GM12878 (cell line): ENCODE measurements at regions not wholly inside any gene's neighbourhood (a gene's known extent, or its start where the extent isn't known, plus 50 kb on each side); places are given as distances from the start of the nearest gene placed in this dataset.

Source experiments
- ATAC-seq: fragments of 200-7000 bp; cut with Tn5 transposase; 3 replicates; pipeline ENCODE4 v1.9.1; 2020; ENCODE audit warnings: mild to moderate bottlenecking, moderate library complexity
- BruUV-seq: library from RNA; stranded (reverse); fragments of 400-500 nt; replicated peaks from 2 replicates; lab custom pipeline; 2021; lab: Mats Ljungman, UMichigan
- CTCF ChIA-PET: fragments of 300-600 bp; sonication (Branson Sonifier 250); formaldehyde crosslinking; extraction: SDS; loops from one replicate; lab custom pipeline; 2021; ENCODE audit warnings: inconsistent platforms; lab: Yijun Ruan, JAX
- POLR2A ChIA-PET: fragments of 350-600 bp; formaldehyde crosslinking; extraction: SDS; loops from one replicate; lab custom pipeline; 2021; ENCODE audit warnings: inconsistent platforms; lab: Charles Lee
- RAD21 ChIA-PET: fragments of 300-600 bp; sonication (Branson Sonifier 250); formaldehyde crosslinking; loops from one replicate; lab custom pipeline; 2023; ENCODE audit warnings: antibody characterized with exemption; ENCODE audit not compliant: unreplicated experiment; lab: Charles Lee
- SMC1A ChIA-PET: fragments of 300-600 bp; sonication (Branson Sonifier 250); formaldehyde crosslinking; loops from one replicate; lab custom pipeline; 2023; ENCODE audit not compliant: unreplicated experiment, uncharacterized antibody; lab: Charles Lee
- DNase-seq: peaks from one replicate; pipeline ENCODE4 v3.0.0-alpha.2; 2011; ENCODE audit warnings: low read depth, low spot score
- FAIRE-seq: peaks from 3 replicates; lab custom pipeline; 2011; peaks lifted over from hg19 to GRCh38; lab: Jason Lieb, UNC
- H2AFZ ChIP-seq: 2 replicates; pipeline ENCODE4 v1.6.0; 2011; ENCODE audit warnings: low read depth, low read length, control low read depth; ENCODE audit not compliant: control insufficient read depth
- H3K27ac ChIP-seq: 2 replicates; pipeline ENCODE4 v1.5.1; 2011; ENCODE audit warnings: control low read depth; ENCODE audit not compliant: control insufficient read depth, insufficient read depth
- H3K27me3 ChIP-seq, 2 experiments: replicated peaks in 1 of 2; 2 replicates each; pipeline versions ENCODE4 v1.6.0 to v1.6.1; 2011; ENCODE audit warnings: low read length in 1 of 2; ENCODE audit not compliant: control insufficient read depth in 2 of 2, insufficient read depth in 2 of 2
- H3K36me3 ChIP-seq, 2 experiments: 2 replicates each; pipeline ENCODE4 v1.5.1; 2011; ENCODE audit warnings: low read length in 1 of 2; ENCODE audit not compliant: control insufficient read depth in 2 of 2, insufficient read depth in 2 of 2
- H3K4me1 ChIP-seq: 2 replicates; pipeline ENCODE4 v1.6.1; 2011; ENCODE audit warnings: mild to moderate bottlenecking, low read length, moderate library complexity, mixed read lengths; ENCODE audit not compliant: control insufficient read depth, insufficient read depth
- H3K4me2 ChIP-seq: 2 replicates; pipeline ENCODE4 v1.6.0; 2011; ENCODE audit warnings: control low read depth; ENCODE audit not compliant: control insufficient read depth, insufficient read depth
- H3K4me3 ChIP-seq: fragments of 200-600 bp; sonication (generic); 2 replicates; pipeline ENCODE4 v1.5.1; 2016
- H3K79me2 ChIP-seq: 2 replicates; pipeline ENCODE4 v1.6.0; 2011; ENCODE audit warnings: low read length; ENCODE audit not compliant: control insufficient read depth, insufficient read depth
- H3K9ac ChIP-seq: 2 replicates; pipeline ENCODE4 v1.8.0; 2011; ENCODE audit warnings: low read length, control low read depth, mixed read lengths; ENCODE audit not compliant: control insufficient read depth, insufficient read depth
- H3K9me3 ChIP-seq: replicated peaks from 3 replicates; pipeline ENCODE4 v1.5.1; 2011; ENCODE audit warnings: mild to moderate bottlenecking, low read length; ENCODE audit not compliant: control insufficient read depth, insufficient read depth
- H4K20me1 ChIP-seq: 2 replicates; pipeline ENCODE4 v1.6.0; 2011; ENCODE audit not compliant: control insufficient read depth, insufficient read depth
- BHLHE40 ChIP-seq, 2 experiments: fragments of 450-650 bp in 1 of 2; IDR thresholded peaks; 2 replicates each; pipeline ENCODE4 v1.6.1; 2011 to 2017; ENCODE audit warnings: low read depth in 2 of 2, borderline replicate concordance in 1 of 2, improper control_type of control experiment in 1 of 2, low read length in 1 of 2, mild to moderate bottlenecking in 1 of 2
- CBX5 ChIP-seq: sonication (generic); IDR thresholded peaks from 2 replicates; pipeline ENCODE4 v1.6.1; 2016; ENCODE audit warnings: low read depth, moderate library complexity, mild to moderate bottlenecking, inconsistent platforms
- ETV6 ChIP-seq, 2 experiments: fragments of 450-650 bp in 1 of 2; IDR thresholded peaks in 1 of 2; conservative IDR thresholded peaks in 1 of 2; 2 replicates each; pipeline ENCODE4 v1.6.1; 2014; ENCODE audit warnings: antibody characterized with exemption in 1 of 2, borderline replicate concordance in 1 of 2, low read depth in 1 of 2, mild to moderate bottlenecking in 1 of 2, moderate library complexity in 1 of 2
- EZH2 ChIP-seq: IDR thresholded peaks from 2 replicates; pipeline ENCODE4 v1.6.1; 2012; ENCODE audit warnings: low read depth, mild to moderate bottlenecking, control low read depth, inconsistent platforms, low read length, borderline replicate concordance; ENCODE audit not compliant: control insufficient read depth
- HCFC1 ChIP-seq: fragments of 150-350 bp; IDR thresholded peaks from 2 replicates; pipeline ENCODE4 v1.6.1; 2014; ENCODE audit warnings: low read length
- HDAC2 ChIP-seq: fragments of 200-600 bp; sonication (generic); IDR thresholded peaks from 2 replicates; pipeline ENCODE4 v1.6.1; 2017
- HDAC6 ChIP-seq: fragments of 200-600 bp; sonication (generic); IDR thresholded peaks from one replicate; pipeline ENCODE4 v1.8.0; 2017; ENCODE audit warnings: antibody characterized with exemption; ENCODE audit not compliant: unreplicated experiment
- MTA2 ChIP-seq: fragments of 450-650 bp; IDR thresholded peaks from 2 replicates; pipeline ENCODE4 v1.6.1; 2016; ENCODE audit warnings: low read depth, mild to moderate bottlenecking, moderate library complexity
- MTA3 ChIP-seq: IDR thresholded peaks from 2 replicates; pipeline ENCODE4 v1.6.1; 2012; ENCODE audit warnings: low read length, inconsistent platforms, borderline replicate concordance
- MYB ChIP-seq: fragments of 150-350 bp; IDR thresholded peaks from 2 replicates; pipeline ENCODE4 v1.6.1; 2014; ENCODE audit warnings: mild to moderate bottlenecking, low read depth, low read length, borderline replicate concordance
- RCOR1 ChIP-seq: conservative IDR thresholded peaks from 2 replicates; pipeline ENCODE4 v1.6.1; 2012; ENCODE audit warnings: low read depth, low read length, improper control_type of control experiment
- SIN3A ChIP-seq: IDR thresholded peaks from 2 replicates; pipeline ENCODE4 v1.6.1; 2012; ENCODE audit warnings: low read depth, low read length, improper control_type of control experiment
- SP1 ChIP-seq: IDR thresholded peaks from one replicate; pipeline ENCODE4 v1.6.1; 2011; ENCODE audit warnings: low read depth, low read length
- STAT3 ChIP-seq: IDR thresholded peaks from 2 replicates; pipeline ENCODE4 v1.6.1; 2011; ENCODE audit warnings: low read depth, low read length, improper control_type of control experiment
- SUZ12 ChIP-seq: fragments of 200-600 bp; sonication (generic); IDR thresholded peaks from one replicate; pipeline ENCODE4 v1.6.1; 2018; ENCODE audit warnings: antibody characterized with exemption, mild to moderate bottlenecking; ENCODE audit not compliant: unreplicated experiment
- TAF1 ChIP-seq: IDR thresholded peaks from 2 replicates; pipeline ENCODE4 v1.6.1; 2011; ENCODE audit warnings: mild to moderate bottlenecking, low read depth, low read length, borderline replicate concordance
- ZNF217 ChIP-seq: fragments of 450-650 bp; IDR thresholded peaks from 2 replicates; pipeline ENCODE4 v1.6.1; 2017; ENCODE audit warnings: antibody characterized with exemption, mild to moderate bottlenecking
- WGBS: methylation state at CpG from one replicate; pipeline ENCODE4 v1.1.6; 2016; ENCODE audit warnings: low lambda C conversion rate; ENCODE audit not compliant: insufficient replicate concordance, insufficient coverage; ENCODE audit errors: missing lambda C conversion rate; 5-methylcytosine and 5-hydroxymethylcytosine counted together
- in situ Hi-C: fragments of 300-500 bp; cut with MboI; formaldehyde crosslinking; loops from 9 replicates; pipeline ENCODE4 v1.14.3; 2018; ENCODE audit warnings: mixed read lengths
- intact Hi-C: fragments of 100-400 bp; cut with micrococcal nuclease; formaldehyde crosslinking; loops from one replicate; pipeline ENCODE4 v1.14.2; 2022; ENCODE audit not compliant: unreplicated experiment
- TF ChIP-seq, protein P1 (sequence below): fragments of 450-650 bp; IDR thresholded peaks from 2 replicates; pipeline ENCODE4 v1.6.1; 2018; ENCODE audit warnings: mild to moderate bottlenecking, low read depth, moderate library complexity; ENCODE audit not compliant: partially characterized antibody
- TF ChIP-seq, protein P2 (sequence below): fragments of 450-650 bp; IDR thresholded peaks from 2 replicates; pipeline ENCODE4 v1.6.1; 2018; ENCODE audit warnings: borderline replicate concordance, mild to moderate bottlenecking; ENCODE audit not compliant: partially characterized antibody

DNA sequence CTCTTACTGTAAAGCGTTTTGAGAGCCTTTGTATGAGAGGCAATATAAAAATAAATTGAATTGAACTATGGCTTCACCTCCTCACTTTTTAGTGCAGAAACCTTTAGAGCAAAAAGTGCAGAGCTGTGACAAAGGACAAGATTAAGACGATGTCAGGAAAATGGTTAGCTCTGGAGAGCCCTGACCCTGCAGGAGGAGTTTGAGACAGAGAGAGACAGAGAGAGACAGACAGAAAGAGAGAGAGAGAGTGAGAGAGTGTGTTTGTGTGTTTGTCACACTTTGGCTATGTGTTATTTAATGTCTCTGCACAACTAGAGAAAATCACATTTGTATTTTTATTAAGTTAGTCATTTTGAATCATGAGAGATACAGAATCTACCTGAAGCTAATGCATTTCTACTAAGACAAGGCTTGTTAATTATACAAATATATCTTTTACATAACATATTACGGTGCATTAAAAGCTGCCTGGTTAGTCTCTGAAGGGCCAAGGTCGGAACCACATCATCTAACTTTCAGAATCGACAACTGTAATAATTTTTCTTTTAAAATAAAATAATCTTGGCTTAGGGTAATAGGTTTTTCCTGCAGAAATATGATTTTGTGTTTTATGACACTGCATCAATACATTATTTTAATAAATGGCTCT lies 423.5 kb upstream of the ZEB2 start:
- in situ Hi-C loops: no loop called here
- FAIRE-seq (no peak), ATAC-seq (no peak), DNase-seq (no peak)
- no peaks in the 10 kb centered on the region for H3K4me1 ChIP-seq
- WGBS: 21% methylated on average over 5 of the region's 5 CpGs
- H3K27me3 ChIP-seq: no peaks in the 10 kb centered on the region
- H3K36me3 ChIP-seq: no peaks in the 10 kb centered on the region
- no peak for TF ChIP-seq MYB
- TF ChIP-seq, protein P1, sequence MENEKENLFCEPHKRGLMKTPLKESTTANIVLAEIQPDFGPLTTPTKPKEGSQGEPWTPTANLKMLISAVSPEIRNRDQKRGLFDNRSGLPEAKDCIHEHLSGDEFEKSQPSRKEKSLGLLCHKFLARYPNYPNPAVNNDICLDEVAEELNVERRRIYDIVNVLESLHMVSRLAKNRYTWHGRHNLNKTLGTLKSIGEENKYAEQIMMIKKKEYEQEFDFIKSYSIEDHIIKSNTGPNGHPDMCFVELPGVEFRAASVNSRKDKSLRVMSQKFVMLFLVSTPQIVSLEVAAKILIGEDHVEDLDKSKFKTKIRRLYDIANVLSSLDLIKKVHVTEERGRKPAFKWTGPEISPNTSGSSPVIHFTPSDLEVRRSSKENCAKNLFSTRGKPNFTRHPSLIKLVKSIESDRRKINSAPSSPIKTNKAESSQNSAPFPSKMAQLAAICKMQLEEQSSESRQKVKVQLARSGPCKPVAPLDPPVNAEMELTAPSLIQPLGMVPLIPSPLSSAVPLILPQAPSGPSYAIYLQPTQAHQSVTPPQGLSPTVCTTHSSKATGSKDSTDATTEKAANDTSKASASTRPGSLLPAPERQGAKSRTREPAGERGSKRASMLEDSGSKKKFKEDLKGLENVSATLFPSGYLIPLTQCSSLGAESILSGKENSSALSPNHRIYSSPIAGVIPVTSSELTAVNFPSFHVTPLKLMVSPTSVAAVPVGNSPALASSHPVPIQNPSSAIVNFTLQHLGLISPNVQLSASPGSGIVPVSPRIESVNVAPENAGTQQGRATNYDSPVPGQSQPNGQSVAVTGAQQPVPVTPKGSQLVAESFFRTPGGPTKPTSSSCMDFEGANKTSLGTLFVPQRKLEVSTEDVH: no peak
- no peak for TF ChIP-seq MTA3
- TF ChIP-seq RCOR1: no peak
- TF ChIP-seq HCFC1: no peak
- no peak for TF ChIP-seq STAT3
- no peak for TF ChIP-seq BHLHE40 (IDR thresholded peaks at IDR 0.05; ENCODE audit: borderline replicate concordance in 1 of 2, low read depth in 2 of 2, low read length in 1 of 2)
- no peak for TF ChIP-seq SP1
- no peak for TF ChIP-seq SIN3A
- no peak for TF ChIP-seq EZH2
- TF ChIP-seq SUZ12: no peak
- no peak for TF ChIP-seq ETV6 (conservative IDR thresholded peaks at IDR 0.05 in 1 of 2, IDR thresholded peaks at IDR 0.05 in 1 of 2; ENCODE audit: borderline replicate concordance in 1 of 2, low read depth in 1 of 2)
- no peak for TF ChIP-seq HDAC2
- TF ChIP-seq ZNF217: no peak
- TF ChIP-seq CBX5: no peak
- TF ChIP-seq TAF1: no peak
- no peak for TF ChIP-seq HDAC6
- no peak for TF ChIP-seq MTA2
- TF ChIP-seq, protein P2, sequence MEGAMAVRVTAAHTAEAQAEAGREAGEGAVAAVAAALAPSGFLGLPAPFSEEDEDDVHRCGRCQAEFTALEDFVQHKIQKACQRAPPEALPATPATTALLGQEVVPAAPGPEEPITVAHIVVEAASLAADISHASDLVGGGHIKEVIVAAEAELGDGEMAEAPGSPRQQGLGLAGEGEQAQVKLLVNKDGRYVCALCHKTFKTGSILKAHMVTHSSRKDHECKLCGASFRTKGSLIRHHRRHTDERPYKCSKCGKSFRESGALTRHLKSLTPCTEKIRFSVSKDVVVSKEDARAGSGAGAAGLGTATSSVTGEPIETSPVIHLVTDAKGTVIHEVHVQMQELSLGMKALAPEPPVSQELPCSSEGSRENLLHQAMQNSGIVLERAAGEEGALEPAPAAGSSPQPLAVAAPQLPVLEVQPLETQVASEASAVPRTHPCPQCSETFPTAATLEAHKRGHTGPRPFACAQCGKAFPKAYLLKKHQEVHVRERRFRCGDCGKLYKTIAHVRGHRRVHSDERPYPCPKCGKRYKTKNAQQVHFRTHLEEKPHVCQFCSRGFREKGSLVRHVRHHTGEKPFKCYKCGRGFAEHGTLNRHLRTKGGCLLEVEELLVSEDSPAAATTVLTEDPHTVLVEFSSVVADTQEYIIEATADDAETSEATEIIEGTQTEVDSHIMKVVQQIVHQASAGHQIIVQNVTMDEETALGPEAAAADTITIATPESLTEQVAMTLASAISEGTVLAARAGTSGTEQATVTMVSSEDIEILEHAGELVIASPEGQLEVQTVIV: no peak
- H3K9me3 ChIP-seq: no peaks in the 10 kb centered on the region
- ChIA-PET SMC1A (interaction anchor here (0.9 kb wide), 1 partner anchor 781 kb away, joined by 3 read pairs; no protein-coding TSS in a partner anchor), CTCF (no interaction called here), POLR2A (no interaction called here), RAD21 (no interaction called here)
- H3K4me2 ChIP-seq: no peak overlapping the region
- BruUV-seq: no TSS peak
- intact Hi-C loops: no loop called here
- H2AFZ ChIP-seq: no peak overlapping the region
- no peak overlapping the region for H3K4me3 ChIP-seq
- no peak overlapping the region for H3K9ac ChIP-seq
- H3K27ac ChIP-seq: no peak overlapping the region
- no peaks in the 10 kb centered on the region for H3K79me2 ChIP-seq
- no peaks in the 10 kb centered on the region for H4K20me1 ChIP-seq
